HG02623 (cell line): ENCODE measurements at regions not wholly inside any gene's neighbourhood (a gene's known extent, or its start where the extent isn't known, plus 50 kb on each side); places are given as distances from the start of the nearest gene placed in this dataset.
"Not testable (repeated sequence)": the region's sequence is repeated elsewhere in the genome, so short reads cannot be mapped to it uniquely, and the experiment has no call there.

Experiments
- ATAC-seq: cut with Tn5 transposase; IDR thresholded peaks from one replicate; pipeline ENCODE4 v1.9.1; 2021; ENCODE audit warnings: moderate library complexity; ENCODE audit not compliant: unreplicated experiment

DNA sequence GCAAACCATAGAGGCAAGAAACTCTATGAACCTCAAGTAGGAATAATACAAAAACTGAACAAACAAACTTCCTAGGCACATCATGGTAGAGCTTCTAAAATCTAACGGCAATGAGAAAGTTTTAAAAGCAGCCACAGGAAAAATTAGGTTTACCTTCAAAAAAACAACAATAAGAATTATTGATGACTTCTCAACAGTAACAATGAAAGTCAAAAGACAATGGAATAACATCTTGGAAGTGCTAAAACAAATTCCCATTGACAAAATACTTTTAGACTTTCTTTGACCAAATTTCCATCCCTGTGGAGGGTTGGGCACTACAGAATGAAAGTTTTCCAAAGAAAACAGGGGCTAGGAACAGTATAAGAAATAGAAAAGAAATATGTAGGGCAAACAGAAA lies 222.9 kb upstream of the ERCC4 start:
- no peak for ATAC-seq

DNA sequence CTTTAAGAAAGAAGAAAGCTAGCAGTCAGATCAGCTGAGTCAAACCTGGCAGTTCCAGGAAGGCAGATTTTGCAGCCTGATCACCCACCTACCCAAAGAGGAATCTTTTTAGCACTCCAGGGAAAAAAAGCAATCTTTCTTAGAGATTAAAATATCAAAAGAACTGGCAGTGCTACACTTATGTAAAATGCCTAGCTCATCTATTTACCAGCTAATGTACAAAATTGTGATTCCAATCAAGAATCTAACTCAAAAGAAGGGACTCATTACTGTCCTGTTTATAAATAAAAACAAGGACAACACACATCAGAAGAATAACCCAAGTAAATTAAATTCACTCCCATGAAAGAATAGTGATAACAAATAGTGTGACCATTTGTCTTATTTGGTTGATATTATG lies 222.4 kb upstream of the ERCC4 start:
- no peak for ATAC-seq

DNA sequence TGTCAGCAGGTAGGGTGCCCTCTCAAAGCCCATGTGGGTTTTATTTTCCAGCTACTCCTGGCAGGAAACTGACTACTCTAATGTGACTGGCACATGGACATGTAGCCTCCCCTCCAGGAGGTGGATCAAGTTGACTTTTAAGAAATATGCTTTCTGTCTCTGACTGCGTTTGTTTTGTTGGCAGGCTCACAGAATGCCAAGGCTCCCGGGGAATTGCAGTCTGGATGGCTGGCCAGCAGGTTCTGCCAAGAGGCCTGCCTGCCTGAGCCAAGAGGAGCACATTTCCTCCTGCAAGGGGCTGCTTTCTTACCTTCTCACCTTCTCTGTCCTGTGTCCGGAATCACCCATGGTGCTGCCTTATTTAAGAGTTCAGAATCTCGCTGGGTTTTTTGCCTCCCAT lies 217.3 kb upstream of the ERCC4 start:
- ATAC-seq: no peak

DNA sequence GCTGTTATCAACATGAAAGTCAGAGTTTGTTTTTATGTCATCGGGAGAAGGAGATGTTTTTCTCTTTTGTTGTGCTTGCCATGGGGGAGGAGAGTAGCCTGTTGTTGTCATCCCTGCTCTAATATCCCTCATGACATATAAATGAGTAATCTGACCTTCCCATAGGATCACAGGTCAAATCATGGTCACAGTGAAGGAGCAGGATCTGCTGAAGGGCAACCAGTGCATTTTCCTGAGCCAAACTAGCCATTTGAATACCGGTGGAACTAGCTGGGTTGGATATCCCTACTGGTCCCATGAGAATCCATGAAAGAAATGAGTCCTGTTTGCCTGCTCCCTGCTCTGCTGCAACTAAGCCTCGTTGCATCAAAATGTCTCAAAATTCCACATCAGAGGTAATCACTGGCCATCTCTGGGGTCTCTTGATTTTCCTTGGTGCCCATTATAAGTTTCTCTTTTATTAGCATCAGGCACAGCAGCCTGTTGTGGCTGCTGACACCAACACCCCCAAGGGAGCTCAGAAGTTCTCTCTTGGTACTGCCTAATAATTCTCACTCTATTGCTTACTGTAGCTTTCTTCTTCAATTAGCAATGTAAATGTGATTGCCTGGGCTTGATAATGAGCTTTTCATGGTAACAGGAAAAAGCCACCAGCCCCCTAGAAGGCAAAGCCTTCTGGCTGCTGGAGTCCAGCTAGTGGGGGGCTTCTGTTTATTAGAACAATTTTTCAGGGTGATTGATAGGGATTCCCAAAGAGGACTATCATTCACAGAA lies 211.4 kb upstream of the ERCC4 start:
- no peak for ATAC-seq

DNA sequence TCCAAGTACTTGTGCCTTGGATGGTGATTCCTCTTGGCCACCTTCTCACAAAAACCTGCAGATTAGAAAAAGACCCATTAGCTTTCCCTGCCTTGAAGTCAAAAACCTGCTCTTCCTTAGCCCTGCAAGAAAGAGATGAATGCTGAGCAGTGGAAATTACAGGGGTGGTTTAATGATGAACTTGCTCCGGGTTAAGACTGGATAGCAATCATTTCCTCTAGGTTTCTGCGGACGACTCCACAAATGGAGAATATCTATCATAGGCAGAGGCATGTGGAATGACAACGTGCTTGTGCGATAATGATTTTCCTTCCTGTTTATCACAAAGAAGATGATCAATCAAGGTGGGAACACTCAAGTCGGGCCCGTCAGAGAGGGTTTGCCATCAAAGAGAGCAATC lies 201.2 kb upstream of the ERCC4 start:
- ATAC-seq: no peak

DNA sequence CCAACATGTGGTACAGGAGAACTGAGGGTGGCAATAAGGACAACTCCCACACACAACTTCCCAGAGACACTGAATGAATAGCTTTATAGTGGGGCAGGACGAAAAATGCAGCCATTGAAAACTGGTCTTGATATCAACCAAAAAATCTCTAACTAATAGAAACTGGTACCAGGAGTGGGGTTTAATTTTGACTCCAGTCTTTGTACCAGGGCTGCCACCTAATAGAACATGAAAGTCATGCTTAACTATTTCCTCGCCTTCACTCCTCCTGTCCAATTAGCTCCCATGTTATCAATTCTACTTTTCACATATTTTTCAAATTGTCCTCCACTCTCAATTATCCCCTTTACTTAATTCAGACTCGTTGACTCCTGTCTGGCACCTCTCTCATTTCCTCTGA lies 192.0 kb upstream of the ERCC4 start:
- no peak for ATAC-seq

DNA sequence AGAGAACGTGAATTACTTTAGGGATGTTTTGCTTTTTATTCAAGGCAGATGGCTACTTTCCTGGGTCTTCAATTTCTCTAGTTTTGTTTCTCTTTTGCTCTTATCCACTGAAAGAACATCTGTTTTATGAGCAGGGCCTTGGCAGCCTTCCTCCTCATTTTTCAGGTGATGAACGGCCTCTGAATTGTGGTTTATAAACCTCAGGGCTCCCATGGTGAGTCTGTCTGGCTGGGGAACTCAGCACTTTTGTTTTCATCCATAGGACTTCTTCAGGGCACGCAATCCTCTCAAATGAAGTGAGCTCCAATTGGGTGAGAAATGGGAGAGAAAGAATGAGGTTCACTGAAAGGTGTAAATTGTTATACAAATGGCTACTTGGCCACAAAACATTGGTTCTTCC lies 186.4 kb upstream of the ERCC4 start:
- ATAC-seq: no peak

DNA sequence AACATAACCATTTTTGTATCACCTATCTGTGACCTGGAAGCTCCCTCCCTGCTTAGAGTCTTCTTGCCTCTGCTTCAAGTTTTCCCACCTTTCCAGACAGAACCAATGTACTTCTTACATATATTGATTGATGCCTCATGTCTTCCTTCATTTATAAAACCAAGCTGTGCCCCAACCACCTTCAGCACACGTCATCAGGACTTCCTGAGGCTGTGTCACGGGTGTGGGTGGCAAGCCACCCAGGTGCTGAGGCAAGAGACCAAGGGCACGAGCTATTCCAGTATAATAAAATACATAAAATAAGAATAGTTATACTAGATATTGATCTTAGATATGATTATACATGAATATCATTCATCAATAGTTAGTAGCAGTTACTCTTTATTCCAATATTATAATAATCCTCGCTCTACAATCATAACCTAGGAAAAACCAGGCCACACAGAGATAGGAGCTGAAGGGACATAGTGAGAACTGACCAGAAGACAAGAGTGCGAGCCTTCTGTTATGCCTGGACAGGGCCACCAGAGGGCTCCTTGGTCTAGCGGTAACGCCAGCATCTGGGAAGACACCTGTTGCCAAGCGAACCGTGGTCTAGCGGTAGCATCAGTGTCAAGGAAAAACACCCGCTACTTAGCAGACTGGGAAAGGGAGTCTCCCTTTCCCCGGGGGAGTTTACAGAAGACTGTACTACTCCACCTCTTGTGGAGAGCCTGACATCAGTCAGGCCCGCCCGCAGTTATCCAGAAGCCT lies 180.2 kb upstream of the ERCC4 start:
- ATAC-seq: not testable (repeated sequence)

DNA sequence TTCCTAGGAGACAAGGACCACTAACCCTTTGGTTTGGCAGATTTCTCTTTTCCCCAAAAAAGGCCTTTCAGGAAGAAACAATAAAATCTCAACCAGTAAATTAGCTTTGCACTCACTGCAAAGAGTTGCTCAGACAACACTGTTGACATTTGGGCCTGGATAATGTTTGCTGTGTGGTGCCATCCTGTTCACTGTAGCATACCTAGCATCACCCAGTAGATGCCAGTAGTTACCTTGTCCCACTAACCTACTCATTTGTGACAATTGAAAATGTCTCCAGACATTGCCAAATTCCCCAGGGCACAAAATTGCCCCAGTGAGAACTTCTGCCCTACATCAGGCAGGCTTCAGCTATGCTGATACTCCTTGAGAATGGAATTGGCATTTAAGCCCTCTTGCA lies 177.0 kb upstream of the ERCC4 start:
- no peak for ATAC-seq

DNA sequence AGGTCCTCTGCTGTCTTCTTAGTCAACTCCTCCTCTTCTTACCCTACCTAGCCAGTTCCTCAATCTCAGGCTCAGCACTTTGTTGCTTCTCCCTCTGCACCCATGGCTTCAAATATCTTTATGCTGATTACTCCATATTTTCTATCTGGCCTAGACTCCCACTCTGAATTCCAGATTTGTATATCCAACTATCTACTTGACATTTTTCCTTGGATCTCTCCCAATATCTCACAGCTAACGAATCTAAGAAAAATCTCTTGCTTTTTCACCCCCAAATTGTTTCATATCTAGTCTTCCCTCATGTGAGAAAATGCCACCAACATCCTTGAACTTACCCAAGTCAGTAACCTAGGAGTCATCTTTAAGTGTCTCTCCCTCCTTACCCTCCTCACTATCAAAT lies 176.4 kb upstream of the ERCC4 start:
- no peak for ATAC-seq

DNA sequence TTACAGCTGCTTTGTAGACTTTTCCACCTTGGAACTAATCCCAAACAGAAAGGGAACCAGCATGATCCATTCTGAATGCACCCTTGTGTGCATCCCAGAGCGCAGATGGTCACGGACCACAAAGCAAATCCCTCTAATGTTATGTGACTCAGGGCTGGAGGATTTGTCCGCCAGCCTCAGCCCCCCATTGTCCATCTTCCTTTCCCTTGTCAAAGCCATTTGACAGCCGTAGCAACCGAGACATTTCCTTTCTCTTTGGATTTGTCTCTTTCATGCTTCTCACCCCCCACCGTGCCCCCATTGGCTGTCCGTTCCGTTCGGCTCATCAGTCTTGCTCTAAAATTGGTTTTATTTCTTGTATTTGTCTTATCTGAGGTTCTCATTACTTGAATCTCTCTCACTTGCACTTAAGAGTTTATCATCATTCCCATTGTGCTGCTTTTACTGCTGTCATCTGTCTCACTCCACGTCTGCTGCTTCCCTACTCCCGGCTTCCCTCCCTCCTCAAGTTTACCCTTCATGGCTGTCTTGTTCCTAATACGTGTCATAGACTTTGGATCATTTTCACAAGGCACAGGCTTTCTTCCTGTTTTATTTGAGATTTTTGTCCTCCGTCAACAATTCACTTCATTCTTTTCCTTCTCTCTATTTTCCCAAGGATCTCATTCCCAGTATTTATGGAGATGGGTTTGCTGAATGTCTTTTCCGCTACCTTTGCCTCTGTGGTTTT lies 163.4 kb upstream of the ERCC4 start:
- ATAC-seq: no peak

DNA sequence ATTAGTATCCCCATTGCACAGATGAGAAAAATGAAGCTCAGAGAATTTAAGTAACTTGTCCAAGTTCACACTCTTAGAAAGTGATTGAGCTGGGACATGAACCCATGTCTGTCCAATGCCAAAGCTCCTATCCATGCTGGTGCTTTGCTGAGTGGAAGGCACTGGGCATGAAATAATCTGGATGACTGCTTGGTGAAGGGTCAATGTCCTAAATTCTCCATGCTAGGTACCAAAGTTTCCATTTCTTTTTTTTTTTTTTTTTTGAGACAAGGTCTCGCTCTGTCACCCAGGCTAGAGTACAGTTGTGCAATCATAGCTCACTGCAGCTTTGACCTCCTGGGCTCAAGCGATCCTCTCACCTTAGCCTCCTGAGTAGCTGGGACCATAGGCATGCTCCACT lies 153.6 kb upstream of the ERCC4 start:
- no peak for ATAC-seq

DNA sequence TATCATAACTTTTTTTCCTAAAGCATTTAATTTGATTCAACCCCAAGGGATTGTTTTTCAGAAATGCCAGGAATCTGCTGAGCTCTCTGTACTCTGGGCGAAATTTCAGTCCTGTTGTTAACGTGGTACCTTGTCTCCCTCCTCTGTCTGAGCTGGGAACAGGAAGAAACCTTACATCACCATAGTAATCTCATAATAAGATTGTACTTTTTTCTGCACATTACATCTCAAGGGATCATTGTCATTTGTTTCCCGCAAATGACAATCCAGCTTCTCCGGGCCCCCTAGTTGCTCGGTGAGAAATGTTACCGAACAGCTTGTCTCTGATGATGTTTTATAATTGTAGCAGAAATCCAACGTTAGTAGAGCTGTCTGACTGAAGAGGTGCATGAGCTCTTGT lies 152.7 kb upstream of the ERCC4 start:
- no peak for ATAC-seq

DNA sequence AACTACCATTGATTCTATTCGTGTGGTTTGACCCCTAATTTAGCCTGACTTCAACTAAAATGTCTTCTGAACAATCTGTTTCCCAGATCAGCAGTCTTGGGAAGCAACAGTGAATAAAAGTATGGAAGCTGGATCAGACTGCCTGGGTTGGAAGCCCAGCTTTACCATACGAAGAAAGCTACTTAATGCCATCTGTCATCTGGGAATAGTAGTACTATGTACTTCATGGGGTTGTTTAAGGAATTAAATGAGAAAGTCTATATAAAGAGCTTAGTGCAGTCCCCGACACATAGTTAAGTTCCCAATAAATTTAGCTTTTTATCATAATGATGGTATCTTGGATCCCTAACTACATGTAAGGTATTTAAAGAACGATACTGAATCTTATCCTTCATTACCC lies 151.5 kb upstream of the ERCC4 start:
- ATAC-seq: no peak

DNA sequence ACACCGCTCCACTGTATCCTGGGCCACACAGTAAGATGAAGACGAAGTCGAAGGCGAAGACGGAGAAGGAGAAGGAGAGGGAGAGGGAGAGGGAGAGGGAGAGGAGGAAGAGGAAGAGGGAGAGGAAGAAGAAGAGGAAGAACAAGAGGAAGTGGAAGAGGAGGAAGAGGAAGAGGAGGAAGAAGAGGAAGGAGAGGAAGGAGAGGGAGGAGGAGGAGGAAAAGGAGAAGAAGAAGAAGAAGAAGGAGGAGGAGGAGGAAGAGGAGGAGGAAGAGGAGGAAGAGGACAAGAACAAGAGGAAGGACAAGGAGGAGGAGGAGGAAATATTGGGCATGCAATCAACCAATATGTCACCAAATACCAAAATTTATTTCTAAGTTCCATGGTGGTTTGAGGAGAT lies 149.5 kb upstream of the ERCC4 start:
- ATAC-seq: no peak

DNA sequence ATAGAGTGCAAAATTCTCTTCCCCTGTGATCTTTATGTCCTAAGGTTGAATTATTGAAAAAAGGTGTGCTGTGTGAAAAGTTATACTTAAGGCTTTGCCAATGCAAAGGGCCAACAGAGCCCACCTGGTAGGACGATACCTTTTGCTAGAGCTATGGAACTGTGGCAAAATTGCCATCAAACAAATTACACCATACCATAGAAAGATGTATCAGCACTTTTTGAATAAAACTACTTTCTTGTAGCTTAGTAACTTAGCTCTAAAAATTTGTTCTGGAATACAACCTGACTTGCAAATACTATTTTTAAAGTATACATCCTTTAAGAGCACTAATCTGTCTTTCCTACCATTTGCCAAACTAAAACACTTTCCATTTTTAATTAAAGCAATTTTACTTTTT lies 147.2 kb upstream of the ERCC4 start:
- ATAC-seq: no peak

DNA sequence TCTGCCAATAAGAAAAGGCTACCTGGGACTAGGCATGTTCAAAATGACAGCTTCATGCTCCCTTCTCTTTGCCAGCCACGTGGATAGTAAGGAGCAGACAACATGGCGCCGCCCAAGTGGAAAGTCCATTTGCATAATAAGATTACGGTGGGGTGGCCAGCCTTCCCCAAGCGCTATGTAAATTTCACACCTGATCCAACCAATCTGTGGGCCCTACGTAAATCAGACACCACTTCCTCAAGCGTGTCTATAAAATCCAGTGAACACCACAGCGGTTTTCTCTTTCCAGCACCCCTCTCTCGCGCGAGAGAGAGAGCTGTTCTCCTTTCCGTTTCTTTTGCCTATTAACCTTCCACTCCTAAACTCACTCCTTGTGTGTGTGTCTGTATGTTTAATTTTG lies 140.3 kb upstream of the ERCC4 start:
- no peak for ATAC-seq

DNA sequence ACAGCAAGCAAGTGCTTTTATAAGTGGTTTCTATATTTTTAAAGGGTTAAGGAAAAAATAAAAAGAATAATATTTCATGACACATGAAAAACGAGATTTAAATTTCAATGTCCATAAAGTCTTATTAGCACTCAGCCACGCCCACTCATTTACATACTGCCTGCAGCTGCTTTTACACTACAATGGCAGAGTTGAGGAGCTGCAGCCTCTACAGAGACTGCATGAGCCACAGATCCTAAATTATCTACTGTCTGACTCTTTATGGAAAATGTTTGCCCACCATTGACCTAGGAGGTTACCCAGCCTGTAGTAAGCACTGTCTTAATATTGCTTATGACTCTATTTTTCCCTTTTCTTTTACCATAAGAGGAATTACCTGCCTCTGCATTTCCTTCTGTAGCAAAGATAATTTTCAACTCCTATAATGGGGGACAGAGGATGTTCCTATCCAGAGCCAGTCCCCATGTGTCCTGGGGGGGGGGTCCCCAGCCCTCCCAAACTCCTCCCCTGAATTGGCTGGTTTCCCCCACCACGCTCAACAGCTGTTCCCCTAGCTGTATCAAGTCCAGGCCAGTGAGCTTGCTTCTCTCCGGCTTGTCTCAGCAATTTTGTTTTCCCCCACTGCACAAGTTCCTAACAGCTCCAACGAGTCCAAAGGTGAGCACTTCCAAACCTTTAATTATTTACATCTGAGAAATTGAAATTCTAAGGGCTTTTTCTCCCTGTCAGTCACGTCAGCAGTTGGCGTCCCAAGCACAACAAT lies 139.4 kb upstream of the ERCC4 start:
- no peak for ATAC-seq

DNA sequence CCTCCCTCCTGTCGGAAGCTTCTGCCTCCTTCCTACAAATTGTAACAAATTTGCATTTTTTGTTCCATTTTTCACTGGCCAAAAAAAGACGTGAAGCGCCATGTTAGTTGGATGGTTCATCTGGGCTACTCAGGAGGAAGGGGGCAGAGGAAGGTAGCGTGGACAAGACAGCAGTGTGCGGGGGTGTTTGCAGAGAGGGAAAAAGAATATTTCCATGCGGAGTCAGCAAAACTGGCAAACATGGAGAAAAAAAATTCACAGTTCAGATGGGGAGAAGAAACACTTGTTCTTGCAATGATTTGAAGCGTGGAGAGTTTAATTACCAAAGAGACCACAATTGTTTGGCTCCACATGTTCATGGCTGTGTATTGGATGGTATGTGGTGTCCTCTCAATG lies 138.8 kb upstream of the ERCC4 start:
- ATAC-seq: no peak

DNA sequence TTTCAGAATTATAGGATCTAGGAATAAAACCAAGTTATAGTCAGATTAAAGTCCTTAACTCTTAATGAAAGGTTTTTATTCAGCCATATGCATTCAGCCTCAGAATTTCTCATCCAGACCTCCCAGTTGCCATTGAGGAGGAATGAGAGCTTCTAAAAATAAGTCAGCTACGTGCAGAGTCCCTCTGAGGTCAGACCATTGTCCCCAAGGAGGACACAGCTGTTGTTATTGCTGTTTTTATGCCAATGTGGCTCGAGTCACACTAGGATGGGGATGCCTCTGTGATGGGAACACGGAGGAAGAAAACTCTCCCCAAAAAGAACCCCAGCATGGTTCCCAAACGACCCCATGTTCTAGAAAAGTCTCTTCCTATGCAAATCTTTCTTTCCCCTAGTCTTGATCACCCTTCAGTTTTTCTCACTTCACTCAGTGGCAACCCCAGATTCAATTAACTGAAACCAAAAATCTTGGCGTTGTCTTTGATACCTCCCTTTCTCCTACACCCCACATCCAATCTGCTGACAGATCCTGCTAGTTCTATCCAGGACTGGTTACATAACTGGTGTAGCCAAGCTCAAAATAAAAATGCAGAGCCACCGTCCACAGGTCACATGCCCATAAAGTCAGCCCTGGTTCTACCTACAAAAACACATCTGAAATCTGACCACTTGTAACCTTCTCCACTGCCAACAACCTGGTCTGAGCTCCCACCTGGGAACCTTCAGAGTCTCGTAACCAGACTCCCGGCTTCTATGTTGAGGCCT lies 138.2 kb upstream of the ERCC4 start:
- no peak for ATAC-seq

DNA sequence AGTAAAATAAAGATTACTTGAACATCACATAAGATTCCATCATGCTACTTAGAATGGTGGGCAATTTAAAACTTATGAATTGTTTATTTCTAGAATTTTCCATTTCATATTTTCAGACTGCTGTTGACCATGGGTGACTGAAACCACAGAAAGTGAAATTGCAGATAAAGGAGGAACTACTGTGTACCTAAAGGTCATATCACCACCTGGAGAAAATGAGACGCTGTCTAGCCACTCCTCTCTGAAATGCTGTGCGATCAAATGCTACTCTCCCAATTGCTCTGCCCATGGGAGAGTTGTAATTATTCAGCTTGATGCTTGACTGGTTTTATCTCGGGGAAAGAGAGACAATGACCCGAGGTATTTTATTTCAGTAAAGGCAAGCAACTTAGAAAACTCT lies 128.9 kb upstream of the ERCC4 start:
- no peak for ATAC-seq
